Activated T-cell treated with anti-CD3 and anti-CD28 coated beads, Interleukin-2, amount 50 U/mL, for 4 hours (primary cell): ENCODE measurements at regions not wholly inside any gene's neighbourhood (a gene's known extent, or its start where the extent isn't known, plus 50 kb on each side); places are given as distances from the start of the nearest gene placed in this dataset.
A peak's percentile ranks its signal among the peaks of the same experiment; 100 is the strongest.
"Not testable (repeated sequence)": the region's sequence is repeated elsewhere in the genome, so short reads cannot be mapped to it uniquely, and the experiment has no call there.

Experiments
- ATAC-seq, 2 donors: fragments of 200-7000 bp; cut with Tn5 transposase; one replicate each; pipeline ENCODE4 v1.10.0; 2021
- DNase-seq: peaks from one replicate; pipeline ENCODE4 v3.0.0-alpha.2; 2020
- H3K27me3 Mint-ChIP-seq: one replicate; pipeline ENCODE4 v1.8.0; 2021; ENCODE audit warnings: low read depth, mixed read lengths
- H3K36me3 Mint-ChIP-seq: one replicate; pipeline ENCODE4 v1.8.0; 2022; ENCODE audit warnings: mixed read lengths; ENCODE audit not compliant: insufficient read depth
- H3K4me1 Mint-ChIP-seq: one replicate; pipeline ENCODE4 v1.8.0; 2021; ENCODE audit warnings: low read depth, mixed read lengths
- H3K4me3 Mint-ChIP-seq: one replicate; pipeline ENCODE4 v1.8.0; 2021; ENCODE audit warnings: mild to moderate bottlenecking, moderate library complexity, mixed read lengths
- H3K9me3 Mint-ChIP-seq: one replicate; pipeline ENCODE4 v1.8.0; 2021; ENCODE audit warnings: mixed read lengths

- no peak overlapping the region for H3K4me3 Mint-ChIP-seq
- DNase-seq (no peak), ATAC-seq (no peak)
- H3K9me3 Mint-ChIP-seq = no peaks in the 10 kb centered on the region
- H3K36me3 Mint-ChIP-seq = no peaks in the 10 kb centered on the region
- no peaks in the 10 kb centered on the region for H3K4me1 Mint-ChIP-seq
- H3K27me3 Mint-ChIP-seq = peaks cover 22% of the 10 kb centered on the region
Measured at GRCh38 chr15:31605467-31605931, 278.9 kb downstream of the KLF13 start.

- ATAC-seq = no peak
- no peak for DNase-seq
- Mint-ChIP-seq H3K27me3 (peaks cover 25% of the 10 kb centered on the region), H3K9me3 (no peaks in the 10 kb centered on the region), H3K36me3 (no peaks in the 10 kb centered on the region), H3K4me1 (no peaks in the 10 kb centered on the region), H3K4me3 (no peak overlapping the region)
Measured at GRCh38 chr15:31606194-31606669, 279.6 kb downstream of the KLF13 start.

GRCh38 chr15:31606931-31607497 is 280.4 kb downstream of the KLF13 start:
- no peaks in the 10 kb centered on the region for H3K4me1 Mint-ChIP-seq
- peaks cover 30% of the 10 kb centered on the region for H3K27me3 Mint-ChIP-seq
- H3K36me3 Mint-ChIP-seq = no peaks in the 10 kb centered on the region
- no peaks in the 10 kb centered on the region for H3K9me3 Mint-ChIP-seq
- DNase-seq (no peak), ATAC-seq (no peak)
- H3K4me3 Mint-ChIP-seq = no peak overlapping the region

- Mint-ChIP-seq H3K4me1 (no peaks in the 10 kb centered on the region), H3K9me3 (no peaks in the 10 kb centered on the region), H3K36me3 (no peaks in the 10 kb centered on the region), H3K27me3 (peaks cover 30% of the 10 kb centered on the region), H3K4me3 (no peak overlapping the region)
- no peak for DNase-seq
- no peak for ATAC-seq
Measured at GRCh38 chr15:31607656-31608055, 281.0 kb downstream of the KLF13 start.

GRCh38 chr15:31609258-31609681 is 282.6 kb downstream of the KLF13 start:
- no peak for ATAC-seq
- no peak for DNase-seq
- H3K36me3 Mint-ChIP-seq = no peaks in the 10 kb centered on the region
- no peak overlapping the region for H3K4me3 Mint-ChIP-seq
- no peaks in the 10 kb centered on the region for H3K9me3 Mint-ChIP-seq
- peaks cover 30% of the 10 kb centered on the region for H3K27me3 Mint-ChIP-seq
- H3K4me1 Mint-ChIP-seq = no peaks in the 10 kb centered on the region

- DNase-seq = no peak
- H3K27me3 Mint-ChIP-seq = peaks cover 30% of the 10 kb centered on the region
- no peak for ATAC-seq
- no peak overlapping the region for H3K4me3 Mint-ChIP-seq
- H3K4me1 Mint-ChIP-seq = no peaks in the 10 kb centered on the region
- no peaks in the 10 kb centered on the region for H3K9me3 Mint-ChIP-seq
- H3K36me3 Mint-ChIP-seq = no peaks in the 10 kb centered on the region
Measured at GRCh38 chr15:31609906-31610305, 283.3 kb downstream of the KLF13 start.

- Mint-ChIP-seq H3K27me3 (peaks cover 8% of the 10 kb centered on the region), H3K36me3 (no peaks in the 10 kb centered on the region), H3K4me1 (no peaks in the 10 kb centered on the region), H3K9me3 (no peaks in the 10 kb centered on the region), H3K4me3 (no peak overlapping the region)
- ATAC-seq = no peak
- DNase-seq = no peak
Measured at GRCh38 chr15:31615643-31616415, 289.2 kb downstream of the KLF13 start.

- H3K27me3 Mint-ChIP-seq = peaks cover 12% of the 10 kb centered on the region
- not testable (repeated sequence) for H3K36me3 Mint-ChIP-seq, DNase-seq, ATAC-seq, H3K4me1 Mint-ChIP-seq, H3K9me3 Mint-ChIP-seq, H3K4me3 Mint-ChIP-seq
Measured at GRCh38 chr15:31623297-31623696, 296.7 kb downstream of the KLF13 start.

- H3K4me1 Mint-ChIP-seq, H3K9me3 Mint-ChIP-seq, H3K36me3 Mint-ChIP-seq, ATAC-seq, H3K4me3 Mint-ChIP-seq, DNase-seq: not testable (repeated sequence)
- H3K27me3 Mint-ChIP-seq = peaks cover 12% of the 10 kb centered on the region
Measured at GRCh38 chr15:31624115-31624514, 297.5 kb downstream of the KLF13 start.

GRCh38 chr15:31635715-31636114 is 309.1 kb downstream of the KLF13 start:
- H3K9me3 Mint-ChIP-seq, H3K4me1 Mint-ChIP-seq, ATAC-seq, H3K4me3 Mint-ChIP-seq, DNase-seq, H3K36me3 Mint-ChIP-seq: not testable (repeated sequence)
- H3K27me3 Mint-ChIP-seq = peaks cover 22% of the 10 kb centered on the region

GRCh38 chr15:31636911-31637310 is 310.3 kb downstream of the KLF13 start:
- peak in 1 of 2 donors; percentile 38 for ATAC-seq
- H3K4me1 Mint-ChIP-seq = not testable (repeated sequence)
- H3K27me3 Mint-ChIP-seq = peaks cover 22% of the 10 kb centered on the region

GRCh38 chr15:31643955-31644354 is 317.3 kb downstream of the KLF13 start:
- not testable (repeated sequence) for H3K4me3 Mint-ChIP-seq, DNase-seq, H3K9me3 Mint-ChIP-seq, H3K4me1 Mint-ChIP-seq, H3K36me3 Mint-ChIP-seq, ATAC-seq
- peaks cover 26% of the 10 kb centered on the region for H3K27me3 Mint-ChIP-seq

More at GRCh38 chr15:31636911-31637310, 310.3 kb downstream of the KLF13 start:
- not testable (repeated sequence) for DNase-seq, H3K36me3 Mint-ChIP-seq, H3K9me3 Mint-ChIP-seq
- peak overlapping the region; percentile 22 for H3K4me3 Mint-ChIP-seq

- peaks cover 30% of the 10 kb centered on the region for H3K27me3 Mint-ChIP-seq
- not testable (repeated sequence) for H3K4me3 Mint-ChIP-seq, H3K36me3 Mint-ChIP-seq, H3K4me1 Mint-ChIP-seq, ATAC-seq, H3K9me3 Mint-ChIP-seq, DNase-seq
Measured at GRCh38 chr15:31644761-31645160, 318.1 kb downstream of the KLF13 start.

- not testable (repeated sequence) for H3K4me3 Mint-ChIP-seq, DNase-seq, H3K9me3 Mint-ChIP-seq, H3K4me1 Mint-ChIP-seq, ATAC-seq, H3K36me3 Mint-ChIP-seq
- H3K27me3 Mint-ChIP-seq = peaks cover 30% of the 10 kb centered on the region
Measured at GRCh38 chr15:31647337-31647826, 320.7 kb downstream of the KLF13 start.

- not testable (repeated sequence) for H3K36me3 Mint-ChIP-seq, H3K9me3 Mint-ChIP-seq, H3K4me3 Mint-ChIP-seq, DNase-seq, H3K4me1 Mint-ChIP-seq, ATAC-seq
- peaks cover 26% of the 10 kb centered on the region for H3K27me3 Mint-ChIP-seq
Measured at GRCh38 chr15:31649634-31650033, 323.0 kb downstream of the KLF13 start.
